ENCODE measurements at regions not wholly inside any gene's neighbourhood (a gene's known extent, or its start where the extent isn't known, plus 50 kb on each side); places are given as distances from the start of the nearest gene placed in this dataset.
"Not testable (repeated sequence)": the region's sequence is repeated elsewhere in the genome, so short reads cannot be mapped to it uniquely, and the experiment has no call there.

DNA sequence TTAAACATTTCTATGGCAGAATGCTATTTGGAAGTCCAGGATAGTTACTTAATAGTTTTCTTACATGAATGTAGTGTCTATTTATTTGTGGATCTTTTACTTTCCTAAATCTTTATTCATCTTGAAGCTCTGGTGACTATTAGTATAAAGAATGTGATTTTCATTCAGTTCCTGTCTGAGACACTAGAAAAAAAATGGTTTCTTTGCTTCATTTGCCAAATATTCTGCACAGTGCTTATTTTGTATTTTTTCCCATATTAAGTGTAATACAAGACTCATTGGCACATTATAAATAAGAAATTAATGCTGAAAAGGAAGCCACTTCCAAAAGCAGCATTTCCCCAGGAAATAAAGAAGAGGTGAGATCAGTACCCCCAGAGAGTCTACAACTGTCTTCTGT is 109.8 kb downstream of the POSTN start:
- H3K4me1 Mint-ChIP-seq (ENCODE audit: low read depth), result no peaks in the 10 kb centered on the region
- ChIA-PET POLR2A (no interaction called here), CTCF (no interaction called here)
- H3K27ac Mint-ChIP-seq, result no peak overlapping the region
- no peak overlapping the region for H3K4me3 Mint-ChIP-seq
- DNase-seq, result no peak
- ATAC-seq, result no peak
- H3K27me3 Mint-ChIP-seq (ENCODE audit: low read depth), result no peaks in the 10 kb centered on the region
- peaks cover 5% of the 10 kb centered on the region for H3K9me3 Mint-ChIP-seq (ENCODE audit: insufficient read depth)
- H3K36me3 Mint-ChIP-seq (ENCODE audit: low read depth), result no peaks in the 10 kb centered on the region

DNA sequence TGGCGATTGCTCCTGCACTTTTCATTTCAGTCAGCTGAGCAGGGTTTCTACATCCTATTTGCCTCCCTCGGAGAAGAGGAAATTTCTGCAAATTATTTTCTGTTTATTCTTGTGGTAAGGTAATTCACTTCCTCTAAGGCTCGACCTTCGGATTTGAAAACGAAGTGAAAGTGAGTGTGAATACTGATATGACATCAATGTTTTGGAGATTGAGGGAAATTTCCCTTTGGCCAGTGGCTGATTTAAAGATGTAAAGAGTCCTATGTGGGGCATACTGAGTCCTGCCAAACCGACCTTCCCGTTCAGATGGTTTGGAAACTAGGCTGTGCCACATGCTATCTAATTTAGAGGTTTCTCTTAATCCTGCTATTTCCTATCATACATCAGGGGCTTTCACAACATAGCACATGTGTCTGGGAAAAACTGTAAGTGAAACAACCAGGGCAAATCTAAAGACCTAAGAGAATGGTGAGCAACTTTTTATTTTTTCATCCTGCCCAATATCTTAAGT is 112.3 kb downstream of the POSTN start:
- Mint-ChIP-seq H3K27ac (no peak overlapping the region), H3K27me3 (ENCODE audit: low read depth) (no peaks in the 10 kb centered on the region), H3K4me3 (no peak overlapping the region), H3K9me3 (ENCODE audit: insufficient read depth) (peaks cover 7% of the 10 kb centered on the region), H3K36me3 (ENCODE audit: low read depth) (no peaks in the 10 kb centered on the region), H3K4me1 (ENCODE audit: low read depth) (no peaks in the 10 kb centered on the region)
- POLR2A ChIA-PET, result no interaction called here
- CTCF ChIA-PET, result no interaction called here
- DNase-seq (no peak), ATAC-seq (no peak)

DNA sequence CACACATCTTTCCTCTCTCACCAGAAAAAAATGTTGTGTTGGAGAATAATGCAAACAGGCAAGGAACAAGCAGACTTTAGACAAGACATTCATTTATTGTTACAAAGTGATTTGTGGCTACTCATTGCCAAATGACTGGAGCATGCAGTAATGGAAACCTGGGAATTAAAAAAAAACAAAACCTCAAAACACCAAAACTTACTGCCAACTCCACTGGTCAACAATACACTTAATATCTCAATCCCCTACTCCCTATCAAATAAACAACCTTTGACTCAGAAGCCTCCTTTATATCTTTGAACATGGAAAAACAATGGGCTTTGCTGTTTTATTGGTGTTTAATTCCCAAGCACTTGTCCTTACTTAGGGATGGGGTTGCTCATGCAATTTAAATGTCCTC is 112.8 kb downstream of the POSTN start:
- Mint-ChIP-seq H3K27me3 (ENCODE audit: low read depth) (no peaks in the 10 kb centered on the region), H3K4me3 (no peak overlapping the region), H3K36me3 (ENCODE audit: low read depth) (no peaks in the 10 kb centered on the region), H3K9me3 (ENCODE audit: insufficient read depth) (peaks cover 7% of the 10 kb centered on the region), H3K4me1 (ENCODE audit: low read depth) (no peaks in the 10 kb centered on the region), H3K27ac (no peak overlapping the region)
- POLR2A ChIA-PET, result no interaction called here
- DNase-seq, result no peak
- CTCF ChIA-PET, result no interaction called here
- no peak for ATAC-seq

DNA sequence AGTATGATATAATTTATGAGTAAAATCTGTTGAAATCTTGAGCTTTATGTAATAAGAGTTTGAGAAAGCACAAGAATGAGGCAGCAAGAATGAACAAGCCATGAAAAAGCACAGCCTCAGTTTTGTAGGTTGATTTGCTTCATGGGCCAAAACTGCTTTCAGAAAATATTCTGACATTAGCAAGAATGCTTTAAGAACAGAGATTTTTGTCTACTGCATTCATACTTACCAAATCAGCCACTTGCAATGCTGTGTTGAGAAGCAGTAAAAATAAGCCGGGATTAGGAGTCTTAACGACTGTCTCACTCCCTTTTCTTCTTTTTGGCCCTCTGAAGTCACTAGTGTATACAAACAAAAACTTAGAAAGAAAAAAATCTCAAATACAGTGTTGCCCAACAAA is 114.5 kb downstream of the POSTN start:
- Mint-ChIP-seq H3K27me3 (ENCODE audit: low read depth) (no peaks in the 10 kb centered on the region), H3K27ac (no peak overlapping the region), H3K4me1 (ENCODE audit: low read depth) (no peaks in the 10 kb centered on the region), H3K36me3 (ENCODE audit: low read depth) (no peaks in the 10 kb centered on the region), H3K4me3 (no peak overlapping the region), H3K9me3 (ENCODE audit: insufficient read depth) (peaks cover 7% of the 10 kb centered on the region)
- DNase-seq (no peak), ATAC-seq (no peak)
- ChIA-PET POLR2A (no interaction called here), CTCF (no interaction called here)

DNA sequence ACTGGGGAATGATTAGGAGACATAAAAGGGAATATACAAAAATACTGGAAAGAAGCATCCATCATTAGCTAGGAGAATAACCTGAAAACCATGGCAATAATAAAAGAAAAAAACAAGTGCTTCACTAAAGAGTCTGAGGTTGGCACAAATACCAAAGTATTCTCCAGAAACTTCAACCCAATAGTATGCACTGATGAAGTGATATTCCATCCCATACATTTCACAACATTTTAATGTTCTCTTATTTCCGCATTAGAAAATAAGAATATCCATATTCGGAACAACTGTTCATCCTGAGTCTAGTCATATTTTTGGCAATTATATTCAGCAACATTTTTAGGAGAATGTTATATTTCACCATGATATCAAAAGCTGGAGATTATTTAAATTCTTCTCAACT is 116.2 kb downstream of the POSTN start:
- Mint-ChIP-seq H3K9me3 (ENCODE audit: insufficient read depth) (peaks cover 7% of the 10 kb centered on the region), H3K36me3 (ENCODE audit: low read depth) (no peaks in the 10 kb centered on the region), H3K27me3 (ENCODE audit: low read depth) (no peaks in the 10 kb centered on the region), H3K4me3 (no peak overlapping the region), H3K27ac (no peak overlapping the region), H3K4me1 (ENCODE audit: low read depth) (no peaks in the 10 kb centered on the region)
- CTCF ChIA-PET, result no interaction called here
- ATAC-seq, result no peak
- POLR2A ChIA-PET, result no interaction called here
- DNase-seq, result no peak

DNA sequence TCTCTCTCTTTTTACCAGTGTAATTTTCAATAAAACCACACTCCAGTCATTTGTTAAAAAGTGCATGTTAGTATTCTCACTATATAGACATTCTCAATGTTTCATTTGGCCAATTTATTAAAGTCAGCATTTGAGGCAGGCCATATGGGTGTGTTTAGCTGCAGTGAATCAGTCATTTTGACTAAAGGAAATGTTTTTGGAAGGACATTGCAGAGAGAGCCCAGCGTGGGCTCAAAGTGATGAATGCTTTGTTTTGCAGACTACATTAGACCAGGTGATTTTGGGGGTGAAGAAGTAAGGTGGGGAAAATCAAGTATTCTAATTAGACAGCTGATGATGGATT is 116.7 kb downstream of the POSTN start:
- Mint-ChIP-seq H3K27me3 (ENCODE audit: low read depth) (no peaks in the 10 kb centered on the region), H3K4me3 (no peak overlapping the region), H3K27ac (no peak overlapping the region), H3K9me3 (ENCODE audit: insufficient read depth) (peaks cover 7% of the 10 kb centered on the region), H3K4me1 (ENCODE audit: low read depth) (no peaks in the 10 kb centered on the region), H3K36me3 (ENCODE audit: low read depth) (no peaks in the 10 kb centered on the region)
- POLR2A ChIA-PET, result no interaction called here
- DNase-seq (no peak), ATAC-seq (no peak)
- CTCF ChIA-PET, result no interaction called here

DNA sequence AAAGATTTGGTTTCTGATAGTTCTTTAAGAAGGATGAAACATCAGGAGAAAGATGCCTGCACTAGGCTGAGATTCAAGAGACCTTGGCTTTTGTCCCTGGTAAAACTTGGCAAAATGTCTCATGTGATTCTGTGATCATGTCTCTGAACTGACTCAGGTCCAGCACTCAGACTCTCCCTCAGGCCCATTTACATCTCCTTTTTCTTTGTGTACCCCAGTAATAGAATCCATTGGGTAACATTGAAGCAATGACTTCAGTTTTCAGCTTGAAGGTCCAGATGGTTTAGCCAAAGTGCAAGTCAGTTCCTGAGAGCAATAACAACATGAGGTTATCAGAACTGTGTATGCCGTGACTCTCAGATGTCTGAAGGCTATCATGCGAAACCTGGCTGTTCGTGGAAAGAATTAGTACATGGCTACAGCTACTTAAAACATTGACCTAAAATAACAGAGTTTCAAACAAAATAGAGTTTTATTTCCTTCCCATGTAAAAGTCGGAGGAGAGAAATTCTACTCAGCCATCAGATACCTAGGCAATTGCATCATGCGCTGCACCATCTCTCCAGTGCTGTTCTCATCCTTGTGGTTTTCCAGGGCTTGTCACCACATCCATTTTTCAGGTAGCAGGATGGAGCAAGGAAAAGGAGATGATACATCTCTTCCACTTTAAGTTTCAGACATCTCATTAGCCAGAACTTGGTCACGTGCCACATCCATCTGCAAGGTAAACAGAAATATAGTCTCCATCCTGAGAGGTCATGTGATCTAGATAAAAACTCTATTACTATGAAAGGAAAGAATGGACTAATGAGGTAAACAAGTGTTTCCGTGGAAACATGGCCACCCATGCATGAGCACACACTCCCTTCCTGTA is 117.3 kb downstream of the POSTN start:
- no peak for ATAC-seq
- H3K4me3 Mint-ChIP-seq, result no peak overlapping the region
- peaks cover 7% of the 10 kb centered on the region for H3K9me3 Mint-ChIP-seq (ENCODE audit: insufficient read depth)
- H3K27ac Mint-ChIP-seq, result no peak overlapping the region
- DNase-seq, result no peak
- POLR2A ChIA-PET, result no interaction called here
- no peaks in the 10 kb centered on the region for H3K36me3 Mint-ChIP-seq (ENCODE audit: low read depth)
- CTCF ChIA-PET, result no interaction called here
- H3K27me3 Mint-ChIP-seq (ENCODE audit: low read depth), result no peaks in the 10 kb centered on the region
- no peaks in the 10 kb centered on the region for H3K4me1 Mint-ChIP-seq (ENCODE audit: low read depth)

DNA sequence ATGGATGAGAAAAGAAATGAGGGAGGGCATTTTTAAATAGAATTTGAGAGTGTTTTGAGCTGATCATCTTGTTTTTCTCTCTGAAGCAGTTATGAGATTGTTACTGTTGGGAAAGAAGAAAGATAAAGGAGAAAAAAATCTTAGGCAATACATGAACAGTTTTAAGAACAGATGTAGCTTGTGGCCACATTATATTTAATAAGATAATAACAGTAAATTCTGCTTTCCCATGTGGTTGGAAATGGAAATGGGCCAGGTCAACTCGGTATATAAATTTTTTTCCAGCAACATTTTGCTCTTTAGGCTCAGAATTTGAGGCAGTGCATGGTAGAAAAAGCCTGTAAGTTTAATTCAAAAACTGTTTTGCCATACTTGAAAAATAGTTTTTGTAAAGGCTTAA is 118.7 kb downstream of the POSTN start:
- H3K4me1 Mint-ChIP-seq (ENCODE audit: low read depth), result no peaks in the 10 kb centered on the region
- no peak for DNase-seq
- H3K4me3 Mint-ChIP-seq, result no peak overlapping the region
- no peak overlapping the region for H3K27ac Mint-ChIP-seq
- no peak for ATAC-seq
- H3K27me3 Mint-ChIP-seq (ENCODE audit: low read depth), result no peaks in the 10 kb centered on the region
- CTCF ChIA-PET, result no interaction called here
- H3K36me3 Mint-ChIP-seq (ENCODE audit: low read depth), result no peaks in the 10 kb centered on the region
- peaks cover 10% of the 10 kb centered on the region for H3K9me3 Mint-ChIP-seq (ENCODE audit: insufficient read depth)
- POLR2A ChIA-PET, result no interaction called here

DNA sequence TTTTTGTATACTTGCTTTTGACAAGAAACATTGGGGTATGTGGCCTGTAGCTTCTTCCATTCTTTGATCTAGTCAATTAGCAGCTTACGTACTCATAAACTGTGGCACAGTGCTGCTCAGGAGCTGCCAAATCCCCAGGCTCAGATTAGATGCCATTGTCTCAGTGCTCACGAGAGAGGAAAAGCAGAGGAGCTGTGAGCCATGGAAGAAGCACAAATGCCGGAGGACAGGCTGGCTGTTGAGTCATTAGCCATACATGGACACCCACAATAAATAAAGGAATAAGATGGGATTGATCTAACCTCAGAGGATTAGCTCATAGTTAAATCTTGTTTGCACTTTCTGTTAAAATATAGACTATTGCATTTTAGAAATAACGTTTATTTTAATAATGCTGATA is 121.7 kb downstream of the POSTN start:
- no peak for DNase-seq
- ChIA-PET CTCF (no interaction called here), POLR2A (no interaction called here)
- H3K27ac Mint-ChIP-seq, result no peak overlapping the region
- no peak overlapping the region for H3K4me3 Mint-ChIP-seq
- no peak for ATAC-seq
- H3K27me3 Mint-ChIP-seq (ENCODE audit: low read depth), result no peaks in the 10 kb centered on the region
- H3K4me1 Mint-ChIP-seq (ENCODE audit: low read depth), result no peaks in the 10 kb centered on the region
- H3K36me3 Mint-ChIP-seq (ENCODE audit: low read depth), result no peaks in the 10 kb centered on the region
- peaks cover 5% of the 10 kb centered on the region for H3K9me3 Mint-ChIP-seq (ENCODE audit: insufficient read depth)

DNA sequence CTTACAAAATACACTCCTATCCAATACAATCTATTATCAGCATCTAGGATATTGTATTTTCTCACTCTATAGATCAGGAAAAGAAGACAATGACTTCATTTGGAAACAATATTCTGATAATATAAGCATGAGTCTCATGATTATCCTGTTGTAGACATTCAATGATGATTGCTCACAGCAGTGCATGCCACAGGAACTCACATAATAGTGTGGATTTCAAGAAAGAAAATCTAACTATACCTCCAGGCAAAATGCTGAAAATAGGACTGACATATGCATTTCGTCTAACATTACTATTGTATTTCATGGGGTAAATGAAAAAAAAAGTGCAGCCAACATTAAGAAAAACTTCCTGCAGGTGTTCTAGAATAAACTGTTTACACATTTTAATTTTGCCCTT is 122.6 kb downstream of the POSTN start:
- ChIA-PET POLR2A (no interaction called here), CTCF (no interaction called here)
- Mint-ChIP-seq H3K27me3 (ENCODE audit: low read depth) (no peaks in the 10 kb centered on the region), H3K27ac (no peak overlapping the region), H3K4me1 (ENCODE audit: low read depth) (no peaks in the 10 kb centered on the region), H3K36me3 (ENCODE audit: low read depth) (no peaks in the 10 kb centered on the region), H3K9me3 (ENCODE audit: insufficient read depth) (peaks cover 3% of the 10 kb centered on the region), H3K4me3 (no peak overlapping the region)
- ATAC-seq (no peak), DNase-seq (no peak)

DNA sequence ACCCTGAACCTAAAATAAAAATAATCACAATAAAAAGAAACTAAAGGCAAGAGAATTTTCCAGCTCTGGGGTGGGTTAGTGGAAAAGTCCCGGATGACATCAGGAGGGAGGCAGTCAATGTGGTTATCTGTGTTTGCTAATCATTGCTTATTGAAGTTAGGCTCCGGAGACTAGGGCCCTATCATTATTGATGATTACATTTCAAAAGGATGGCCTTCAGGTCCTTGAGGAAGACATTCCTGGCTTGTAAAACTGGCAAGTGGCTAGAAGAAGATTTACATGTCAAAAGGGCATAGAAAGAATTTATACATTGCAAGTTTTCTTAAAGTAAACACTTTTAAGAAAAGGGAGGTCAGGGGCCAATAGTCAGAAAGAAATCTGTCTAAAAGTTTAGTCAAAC is 123.4 kb downstream of the POSTN start:
- Mint-ChIP-seq H3K9me3 (ENCODE audit: insufficient read depth) (peaks cover 3% of the 10 kb centered on the region), H3K4me3 (no peak overlapping the region), H3K27ac (no peak overlapping the region), H3K36me3 (ENCODE audit: low read depth) (no peaks in the 10 kb centered on the region), H3K4me1 (ENCODE audit: low read depth) (no peaks in the 10 kb centered on the region), H3K27me3 (ENCODE audit: low read depth) (no peaks in the 10 kb centered on the region)
- ATAC-seq (no peak), DNase-seq (no peak)
- CTCF ChIA-PET, result no interaction called here
- POLR2A ChIA-PET, result no interaction called here

DNA sequence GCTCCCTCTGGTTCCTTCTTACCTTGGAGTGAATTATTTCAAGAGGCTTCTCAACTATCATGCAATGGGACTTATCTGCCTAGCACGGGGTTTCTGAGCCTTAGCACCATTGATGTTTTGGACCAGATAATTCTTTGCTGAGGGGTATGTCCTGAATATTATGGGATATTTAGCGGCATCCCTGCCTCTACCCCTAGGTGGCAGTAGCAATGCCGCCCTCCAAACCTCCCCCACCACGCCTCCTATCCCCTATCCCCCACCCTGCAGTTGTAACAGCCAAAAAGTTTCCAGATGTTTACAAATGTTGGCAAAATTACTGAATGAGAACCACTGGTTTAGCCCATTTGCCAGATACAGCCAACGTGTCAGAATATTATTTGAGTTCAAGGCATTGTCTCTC is 125.5 kb downstream of the POSTN start:
- no peak for ATAC-seq
- POLR2A ChIA-PET, result no interaction called here
- Mint-ChIP-seq H3K27ac (no peak overlapping the region), H3K4me3 (no peak overlapping the region), H3K4me1 (ENCODE audit: low read depth) (no peaks in the 10 kb centered on the region), H3K36me3 (ENCODE audit: low read depth) (no peaks in the 10 kb centered on the region), H3K9me3 (ENCODE audit: insufficient read depth) (peaks cover 11% of the 10 kb centered on the region), H3K27me3 (ENCODE audit: low read depth) (no peaks in the 10 kb centered on the region)
- DNase-seq, result no peak
- CTCF ChIA-PET, result no interaction called here

DNA sequence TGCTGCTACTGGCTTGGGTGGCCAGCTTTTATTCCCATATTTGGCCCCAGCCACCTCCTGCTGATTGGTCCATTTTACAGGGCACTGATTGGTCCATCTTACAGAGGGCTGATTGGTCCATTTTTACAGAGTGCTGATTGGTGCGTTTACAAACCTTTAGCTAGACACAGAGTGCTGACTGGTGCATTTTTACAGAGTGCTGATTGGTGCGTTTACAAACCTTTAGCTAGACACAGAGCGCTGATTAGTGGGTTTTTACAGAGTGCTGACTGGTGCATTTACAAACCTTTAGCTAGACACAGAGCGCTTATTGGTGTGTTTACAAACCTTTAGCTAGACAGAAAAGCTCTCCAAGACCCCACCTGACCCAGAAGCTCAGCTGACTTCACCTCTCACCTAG is 126.3 kb downstream of the POSTN start:
- H3K36me3 Mint-ChIP-seq (ENCODE audit: low read depth); ATAC-seq; H3K27me3 Mint-ChIP-seq (ENCODE audit: low read depth); DNase-seq; CTCF ChIA-PET; H3K27ac Mint-ChIP-seq; H3K4me1 Mint-ChIP-seq (ENCODE audit: low read depth); POLR2A ChIA-PET; H3K4me3 Mint-ChIP-seq: not testable (repeated sequence)
- peaks cover 16% of the 10 kb centered on the region for H3K9me3 Mint-ChIP-seq (ENCODE audit: insufficient read depth)

Data from activated CD8-positive, alpha-beta T cell treated with anti-CD3 and anti-CD28 coated beads, Interleukin-2, amount 10 ng/mL, durations not matched to agents 7 days and 5 days (primary cell).